ENCODE measurements at regions not wholly inside any gene's neighbourhood (a gene's known extent, or its start where the extent isn't known, plus 50 kb on each side); places are given as distances from the start of the nearest gene placed in this dataset.

DNA sequence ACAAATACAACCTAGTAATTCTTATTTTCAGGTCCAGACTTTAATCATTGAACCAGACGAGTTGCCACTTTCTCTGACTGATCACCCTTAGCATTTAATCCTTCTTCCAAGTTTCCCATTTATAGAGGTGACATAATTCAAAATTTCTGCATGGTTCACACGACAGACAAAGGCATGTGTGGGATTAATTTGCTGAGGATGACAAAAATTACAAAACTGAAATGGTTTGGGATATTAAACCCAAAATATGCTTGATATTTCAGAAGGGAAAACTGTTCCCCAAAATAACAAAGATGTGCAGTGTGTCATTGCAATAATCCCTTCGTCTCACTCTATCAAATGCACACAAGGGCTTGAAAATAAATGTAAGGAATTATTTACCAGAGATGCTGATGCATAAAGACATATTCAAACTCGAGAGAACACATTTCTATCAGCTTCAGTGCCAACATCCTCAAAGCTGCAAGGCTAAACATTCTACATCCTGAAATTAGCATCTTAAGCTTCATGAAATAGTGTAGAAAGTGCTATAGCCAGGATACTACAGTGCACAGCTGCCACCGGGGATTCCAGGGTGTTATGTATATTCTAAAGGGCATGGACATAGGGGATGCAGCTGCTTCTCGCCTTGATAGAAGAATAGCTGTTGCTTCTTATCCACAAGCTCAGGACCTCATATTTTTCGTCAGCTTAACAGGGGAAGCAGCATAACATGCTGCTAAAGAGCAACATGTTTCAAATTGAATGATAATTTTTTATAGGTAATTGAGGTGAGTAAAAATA, 198.7 kb upstream of the SLITRK1 start:
- H3K27ac ChIP-seq (ENCODE audit: low read depth, low read length), result no peak overlapping the region
- H3K4me1 ChIP-seq (ENCODE audit: control insufficient read depth in 1 of 2, insufficient read depth in 2 of 2, low read length in 2 of 2), result no peaks in the 10 kb centered on the region
- H3K4me3 ChIP-seq (ENCODE audit: low read depth in 1 of 2, low read length in 2 of 2), result no peak overlapping the region
- H3K27me3 ChIP-seq (ENCODE audit: control insufficient read depth in 1 of 2, insufficient read depth in 2 of 2, low read length in 2 of 2), result no peaks in the 10 kb centered on the region
- no peaks in the 10 kb centered on the region for H3K9me3 ChIP-seq (ENCODE audit: control insufficient read depth in 1 of 2, low read length in 2 of 2)
- H3K9ac ChIP-seq (ENCODE audit: low read depth in 1 of 2, low read length in 2 of 2), result no peak overlapping the region
- no peaks in the 10 kb centered on the region for H3K36me3 ChIP-seq (ENCODE audit: control insufficient read depth in 1 of 2, insufficient read depth in 2 of 2, low read length in 2 of 2)

DNA sequence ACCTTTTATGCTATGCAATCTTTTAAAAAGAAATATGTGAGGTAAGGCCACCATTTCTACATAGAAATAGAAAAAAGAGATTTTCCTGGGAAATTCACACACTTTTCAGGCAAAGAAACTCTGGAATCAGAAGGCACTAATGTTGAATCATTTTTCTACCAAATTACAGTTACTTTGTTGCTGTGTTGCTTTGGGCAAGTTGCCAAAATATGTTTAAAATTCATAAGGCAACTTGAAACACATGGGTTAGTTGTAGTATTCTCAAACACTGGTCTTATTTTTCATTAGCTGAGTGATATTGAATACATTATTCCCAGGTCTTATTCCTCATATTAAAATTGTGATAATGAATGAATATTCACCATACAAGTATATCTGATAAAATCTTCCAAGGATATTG, 195.0 kb upstream of the SLITRK1 start:
- no peaks in the 10 kb centered on the region for H3K9me3 ChIP-seq (ENCODE audit: control insufficient read depth in 1 of 2, low read length in 2 of 2)
- H3K4me1 ChIP-seq (ENCODE audit: control insufficient read depth in 1 of 2, insufficient read depth in 2 of 2, low read length in 2 of 2), result no peaks in the 10 kb centered on the region
- H3K27ac ChIP-seq (ENCODE audit: low read depth, low read length), result no peak overlapping the region
- H3K4me3 ChIP-seq (ENCODE audit: low read depth in 1 of 2, low read length in 2 of 2), result no peak overlapping the region
- no peaks in the 10 kb centered on the region for H3K36me3 ChIP-seq (ENCODE audit: control insufficient read depth in 1 of 2, insufficient read depth in 2 of 2, low read length in 2 of 2)
- H3K27me3 ChIP-seq (ENCODE audit: control insufficient read depth in 1 of 2, insufficient read depth in 2 of 2, low read length in 2 of 2), result no peaks in the 10 kb centered on the region
- H3K9ac ChIP-seq (ENCODE audit: low read depth in 1 of 2, low read length in 2 of 2), result no peak overlapping the region

- Histone ChIP-seq H3K27me3 (ENCODE audit: control insufficient read depth in 1 of 2, insufficient read depth in 2 of 2, low read length in 2 of 2) (no peaks in the 10 kb centered on the region), H3K36me3 (ENCODE audit: control insufficient read depth in 1 of 2, insufficient read depth in 2 of 2, low read length in 2 of 2) (no peaks in the 10 kb centered on the region), H3K4me1 (ENCODE audit: control insufficient read depth in 1 of 2, insufficient read depth in 2 of 2, low read length in 2 of 2) (no peaks in the 10 kb centered on the region), H3K9me3 (ENCODE audit: control insufficient read depth in 1 of 2, low read length in 2 of 2) (no peaks in the 10 kb centered on the region), H3K9ac (ENCODE audit: low read depth in 1 of 2, low read length in 2 of 2) (no peak overlapping the region), H3K27ac (ENCODE audit: low read depth, low read length) (no peak overlapping the region), H3K4me3 (ENCODE audit: low read depth in 1 of 2, low read length in 2 of 2) (no peak overlapping the region)
These were observed 194.0 kb upstream of the SLITRK1 start for GRCh38 chr13:84076280-84076679.

DNA sequence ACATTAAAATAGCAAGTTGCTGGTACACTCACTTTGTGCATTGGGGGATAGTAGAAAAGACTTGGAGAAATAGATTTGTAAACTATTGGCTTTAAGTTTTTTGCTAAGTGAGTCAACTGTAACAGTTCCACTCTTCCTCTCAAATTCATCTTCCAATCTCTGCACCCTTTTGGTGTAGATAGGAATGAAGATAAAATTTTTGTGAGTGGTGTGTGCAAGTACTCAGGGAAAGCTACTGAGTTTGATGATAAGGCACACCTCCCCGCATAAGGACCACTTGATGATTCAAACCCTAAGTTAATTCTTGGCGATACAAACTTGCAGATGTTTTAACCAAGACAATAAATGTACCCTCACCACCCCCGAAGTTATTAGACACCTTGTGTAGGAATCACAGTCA, 168.3 kb upstream of the SLITRK1 start:
- Histone ChIP-seq H3K9me3 (ENCODE audit: control insufficient read depth in 1 of 2, low read length in 2 of 2) (peaks cover 0 to 3% of the 10 kb centered on the region in 2 donors), H3K9ac (ENCODE audit: low read depth in 1 of 2, low read length in 2 of 2) (no peak overlapping the region), H3K27ac (ENCODE audit: low read depth, low read length) (no peak overlapping the region), H3K27me3 (ENCODE audit: control insufficient read depth in 1 of 2, insufficient read depth in 2 of 2, low read length in 2 of 2) (no peaks in the 10 kb centered on the region), H3K36me3 (ENCODE audit: control insufficient read depth in 1 of 2, insufficient read depth in 2 of 2, low read length in 2 of 2) (no peaks in the 10 kb centered on the region), H3K4me3 (ENCODE audit: low read depth in 1 of 2, low read length in 2 of 2) (no peak overlapping the region), H3K4me1 (ENCODE audit: control insufficient read depth in 1 of 2, insufficient read depth in 2 of 2, low read length in 2 of 2) (no peaks in the 10 kb centered on the region)

- Histone ChIP-seq H3K36me3 (ENCODE audit: control insufficient read depth in 1 of 2, insufficient read depth in 2 of 2, low read length in 2 of 2) (no peaks in the 10 kb centered on the region), H3K9ac (ENCODE audit: low read depth in 1 of 2, low read length in 2 of 2) (no peak overlapping the region), H3K4me1 (ENCODE audit: control insufficient read depth in 1 of 2, insufficient read depth in 2 of 2, low read length in 2 of 2) (no peaks in the 10 kb centered on the region), H3K9me3 (ENCODE audit: control insufficient read depth in 1 of 2, low read length in 2 of 2) (peaks cover 0 to 3% of the 10 kb centered on the region in 2 donors), H3K27ac (ENCODE audit: low read depth, low read length) (no peak overlapping the region), H3K27me3 (ENCODE audit: control insufficient read depth in 1 of 2, insufficient read depth in 2 of 2, low read length in 2 of 2) (no peaks in the 10 kb centered on the region), H3K4me3 (ENCODE audit: low read depth in 1 of 2, low read length in 2 of 2) (no peak overlapping the region)
These were observed 167.4 kb upstream of the SLITRK1 start for GRCh38 chr13:84049443-84050219.

DNA sequence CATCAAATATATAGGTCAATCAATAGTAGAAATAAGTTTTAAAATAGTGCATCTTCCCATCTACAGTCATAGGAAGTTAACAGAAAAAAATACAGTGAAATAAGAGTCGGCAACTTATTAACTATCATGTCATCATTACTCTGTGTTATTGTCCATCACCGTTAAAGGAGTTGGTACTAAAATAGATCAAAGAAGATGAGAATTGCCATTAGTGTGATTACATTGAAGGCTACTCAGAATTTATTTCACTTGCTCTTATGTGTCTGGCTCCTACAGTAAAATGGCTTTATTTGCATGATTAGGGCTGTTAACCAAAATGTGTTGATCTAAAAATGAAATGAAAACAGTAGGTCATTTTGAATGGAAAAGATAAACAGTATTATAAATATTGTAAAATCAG, 162.5 kb upstream of the SLITRK1 start:
- H3K27me3 ChIP-seq (ENCODE audit: control insufficient read depth in 1 of 2, insufficient read depth in 2 of 2, low read length in 2 of 2), result no peaks in the 10 kb centered on the region
- no peak overlapping the region for H3K9ac ChIP-seq (ENCODE audit: low read depth in 1 of 2, low read length in 2 of 2)
- no peak overlapping the region for H3K4me3 ChIP-seq (ENCODE audit: low read depth in 1 of 2, low read length in 2 of 2)
- H3K27ac ChIP-seq (ENCODE audit: low read depth, low read length), result no peak overlapping the region
- no peaks in the 10 kb centered on the region for H3K36me3 ChIP-seq (ENCODE audit: control insufficient read depth in 1 of 2, insufficient read depth in 2 of 2, low read length in 2 of 2)
- peaks cover 5 to 8% of the 10 kb centered on the region in 2 donors for H3K9me3 ChIP-seq (ENCODE audit: control insufficient read depth in 1 of 2, low read length in 2 of 2)
- H3K4me1 ChIP-seq (ENCODE audit: control insufficient read depth in 1 of 2, insufficient read depth in 2 of 2, low read length in 2 of 2), result no peaks in the 10 kb centered on the region

- no peaks in the 10 kb centered on the region for H3K4me1 ChIP-seq (ENCODE audit: control insufficient read depth in 1 of 2, insufficient read depth in 2 of 2, low read length in 2 of 2)
- H3K27ac ChIP-seq (ENCODE audit: low read depth, low read length), result no peak overlapping the region
- H3K27me3 ChIP-seq (ENCODE audit: control insufficient read depth in 1 of 2, insufficient read depth in 2 of 2, low read length in 2 of 2), result no peaks in the 10 kb centered on the region
- H3K9me3 ChIP-seq (ENCODE audit: control insufficient read depth in 1 of 2, low read length in 2 of 2), result peaks cover 1 to 8% of the 10 kb centered on the region in 2 donors
- H3K4me3 ChIP-seq (ENCODE audit: low read depth in 1 of 2, low read length in 2 of 2), result no peak overlapping the region
- no peaks in the 10 kb centered on the region for H3K36me3 ChIP-seq (ENCODE audit: control insufficient read depth in 1 of 2, insufficient read depth in 2 of 2, low read length in 2 of 2)
- no peak overlapping the region for H3K9ac ChIP-seq (ENCODE audit: low read depth in 1 of 2, low read length in 2 of 2)
These were observed 155.7 kb upstream of the SLITRK1 start for GRCh38 chr13:84038001-84038400.

GRCh38 chr13:84032116-84032515, 149.8 kb upstream of the SLITRK1 start:
- Histone ChIP-seq H3K4me1 (ENCODE audit: control insufficient read depth in 1 of 2, insufficient read depth in 2 of 2, low read length in 2 of 2) (no peaks in the 10 kb centered on the region), H3K9me3 (ENCODE audit: control insufficient read depth in 1 of 2, low read length in 2 of 2) (peaks cover 0 to 10% of the 10 kb centered on the region in 2 donors), H3K4me3 (ENCODE audit: low read depth in 1 of 2, low read length in 2 of 2) (no peak overlapping the region), H3K9ac (ENCODE audit: low read depth in 1 of 2, low read length in 2 of 2) (no peak overlapping the region), H3K27me3 (ENCODE audit: control insufficient read depth in 1 of 2, insufficient read depth in 2 of 2, low read length in 2 of 2) (no peaks in the 10 kb centered on the region), H3K27ac (ENCODE audit: low read depth, low read length) (no peak overlapping the region), H3K36me3 (ENCODE audit: control insufficient read depth in 1 of 2, insufficient read depth in 2 of 2, low read length in 2 of 2) (no peaks in the 10 kb centered on the region)

DNA sequence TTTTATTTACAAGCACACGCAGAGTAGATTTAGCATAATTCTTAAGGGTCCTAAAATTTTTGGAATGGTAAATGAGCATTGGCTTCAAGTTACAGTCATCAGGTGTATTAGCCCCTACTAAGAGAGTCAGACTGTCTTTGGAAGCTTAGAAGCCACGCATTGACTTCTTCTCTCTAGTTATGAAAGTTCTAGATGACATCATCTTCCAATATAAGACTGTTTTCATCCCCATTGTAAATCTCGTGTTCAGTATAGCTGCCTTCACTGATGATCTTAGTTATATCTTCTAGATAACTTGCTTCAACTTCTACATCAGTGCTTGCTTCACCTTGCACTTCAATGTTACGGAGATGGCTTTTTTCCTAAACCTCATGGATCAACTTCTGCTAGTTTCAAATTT, 148.8 kb upstream of the SLITRK1 start:
- Histone ChIP-seq H3K4me1 (ENCODE audit: control insufficient read depth in 1 of 2, insufficient read depth in 2 of 2, low read length in 2 of 2) (no peaks in the 10 kb centered on the region), H3K27me3 (ENCODE audit: control insufficient read depth in 1 of 2, insufficient read depth in 2 of 2, low read length in 2 of 2) (no peaks in the 10 kb centered on the region)

GRCh38 chr13:84029396-84029795, 147.1 kb upstream of the SLITRK1 start:
- Histone ChIP-seq H3K36me3 (ENCODE audit: control insufficient read depth in 1 of 2, insufficient read depth in 2 of 2, low read length in 2 of 2) (no peaks in the 10 kb centered on the region), H3K9ac (ENCODE audit: low read depth in 1 of 2, low read length in 2 of 2) (no peak overlapping the region), H3K27ac (ENCODE audit: low read depth, low read length) (no peak overlapping the region), H3K4me1 (ENCODE audit: control insufficient read depth in 1 of 2, insufficient read depth in 2 of 2, low read length in 2 of 2) (no peaks in the 10 kb centered on the region), H3K9me3 (ENCODE audit: control insufficient read depth in 1 of 2, low read length in 2 of 2) (peaks cover 0 to 7% of the 10 kb centered on the region in 2 donors), H3K4me3 (ENCODE audit: low read depth in 1 of 2, low read length in 2 of 2) (no peak overlapping the region), H3K27me3 (ENCODE audit: control insufficient read depth in 1 of 2, insufficient read depth in 2 of 2, low read length in 2 of 2) (no peaks in the 10 kb centered on the region)

More for the DNA sequence above, 148.8 kb upstream of the SLITRK1 start:
- Histone ChIP-seq H3K36me3 (ENCODE audit: control insufficient read depth in 1 of 2, insufficient read depth in 2 of 2, low read length in 2 of 2) (no peaks in the 10 kb centered on the region), H3K27ac (ENCODE audit: low read depth, low read length) (no peak overlapping the region), H3K4me3 (ENCODE audit: low read depth in 1 of 2, low read length in 2 of 2) (no peak overlapping the region), H3K9me3 (ENCODE audit: control insufficient read depth in 1 of 2, low read length in 2 of 2) (peaks cover 0 to 3% of the 10 kb centered on the region in 2 donors), H3K9ac (ENCODE audit: low read depth in 1 of 2, low read length in 2 of 2) (no peak overlapping the region)

Measured in duodenal mucosa (tissue), 2 donors.